ENCODE measurements at regions not wholly inside any gene's neighbourhood (a gene's known extent, or its start where the extent isn't known, plus 50 kb on each side); places are given as distances from the start of the nearest gene placed in this dataset.

DNA sequence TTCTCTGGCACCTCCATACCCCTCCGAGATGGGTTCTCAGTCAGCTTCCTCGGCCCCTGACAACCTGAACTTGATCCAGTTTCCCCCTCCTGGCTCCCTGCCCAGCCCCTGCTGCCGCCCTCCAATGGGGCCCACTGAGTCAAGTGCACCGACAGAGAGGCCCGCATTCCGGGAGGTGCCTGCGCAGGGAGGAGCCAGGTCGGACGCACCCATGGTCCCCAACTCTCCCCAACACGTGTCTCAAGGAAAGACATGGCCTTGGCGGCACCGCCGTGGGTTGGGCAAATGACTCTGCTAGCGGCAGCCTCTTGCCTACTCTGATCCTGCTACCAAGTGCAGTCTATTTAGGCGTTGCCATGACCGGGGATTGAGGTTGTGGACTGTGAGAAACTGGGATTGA lies 275.3 kb downstream of the SNX13 start:
- ChIA-PET CTCF (no interaction called here), RAD21 (ENCODE audit: low non-redundant PET in 1 of 2, low total read pairs in 2 of 2, uncharacterized antibody in 2 of 2, unreplicated experiment in 2 of 2) (no interaction called here), POLR2A (no interaction called here)
- H3K4me1 ChIP-seq (ENCODE audit: control insufficient read depth in 1 of 2, insufficient read depth in 2 of 2, low read length in 2 of 2) = peaks cover 3 to 12% of the 10 kb centered on the region in 2 experiments; a peak in 2 of 4 replicates
- no peaks in the 10 kb centered on the region for H3K79me2 ChIP-seq (ENCODE audit: insufficient read depth, low read length)
- no peak overlapping the region for H3K27ac ChIP-seq (ENCODE audit: low read depth, low read length)
- BruUV-seq (replicated peaks) = no TSS peak
- no peaks in the 10 kb centered on the region for H3K36me3 ChIP-seq (ENCODE audit: control insufficient read depth in 1 of 2, insufficient read depth in 2 of 2, low read length in 2 of 2)
- intact Hi-C loops (cut with micrococcal nuclease) = no loop called here
- no peaks in the 10 kb centered on the region for H3K9me3 ChIP-seq (ENCODE audit: control insufficient read depth in 1 of 2, insufficient read depth in 1 of 2, low read depth in 1 of 2, low read length in 2 of 2)
- no peak overlapping the region for H3K4me3 ChIP-seq (replicated peaks in 1 of 2; ENCODE audit: low read depth in 1 of 2, low read length in 2 of 2)
- H3K9ac ChIP-seq (ENCODE audit: low read length) = no peak overlapping the region
- no peak overlapping the region for H3K4me2 ChIP-seq (ENCODE audit: low read length)
- H4K20me1 ChIP-seq (ENCODE audit: insufficient read depth) = no peaks in the 10 kb centered on the region
- no peak overlapping the region for H2AFZ ChIP-seq (ENCODE audit: low read depth, low read length, poor library complexity, severe bottlenecking)
- ATAC-seq (no peak), DNase-seq (ENCODE audit: low read depth, low spot score) (no peak)
- TF ChIP-seq YY1 (IDR thresholded peaks at IDR 0.05; ENCODE audit: extremely low read depth, insufficient replicate concordance, low read depth, low read length) (no peak), TCF7L2 (IDR thresholded peaks at IDR 0.05; ENCODE audit: borderline replicate concordance, extremely low read depth, insufficient read depth, insufficient read length) (no peak), ZNF274 (IDR thresholded peaks at IDR 0.05; ENCODE audit: low read depth, low read length) (no peak), CBX3 (IDR thresholded peaks at IDR 0.05; ENCODE audit: low read depth) (no peak), RAD21 (IDR thresholded peaks at IDR 0.05; ENCODE audit: low read depth) (no peak), POLR2A (IDR thresholded peaks at IDR 0.05; ENCODE audit: borderline replicate concordance, extremely low read depth, insufficient read depth, insufficient read length) (no peak), JUND (IDR thresholded peaks at IDR 0.05) (no peak)
- TF ChIP-seq, protein P1, sequence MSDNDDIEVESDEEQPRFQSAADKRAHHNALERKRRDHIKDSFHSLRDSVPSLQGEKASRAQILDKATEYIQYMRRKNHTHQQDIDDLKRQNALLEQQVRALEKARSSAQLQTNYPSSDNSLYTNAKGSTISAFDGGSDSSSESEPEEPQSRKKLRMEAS (IDR thresholded peaks at IDR 0.05) = no peak
- TF ChIP-seq, protein P2, sequence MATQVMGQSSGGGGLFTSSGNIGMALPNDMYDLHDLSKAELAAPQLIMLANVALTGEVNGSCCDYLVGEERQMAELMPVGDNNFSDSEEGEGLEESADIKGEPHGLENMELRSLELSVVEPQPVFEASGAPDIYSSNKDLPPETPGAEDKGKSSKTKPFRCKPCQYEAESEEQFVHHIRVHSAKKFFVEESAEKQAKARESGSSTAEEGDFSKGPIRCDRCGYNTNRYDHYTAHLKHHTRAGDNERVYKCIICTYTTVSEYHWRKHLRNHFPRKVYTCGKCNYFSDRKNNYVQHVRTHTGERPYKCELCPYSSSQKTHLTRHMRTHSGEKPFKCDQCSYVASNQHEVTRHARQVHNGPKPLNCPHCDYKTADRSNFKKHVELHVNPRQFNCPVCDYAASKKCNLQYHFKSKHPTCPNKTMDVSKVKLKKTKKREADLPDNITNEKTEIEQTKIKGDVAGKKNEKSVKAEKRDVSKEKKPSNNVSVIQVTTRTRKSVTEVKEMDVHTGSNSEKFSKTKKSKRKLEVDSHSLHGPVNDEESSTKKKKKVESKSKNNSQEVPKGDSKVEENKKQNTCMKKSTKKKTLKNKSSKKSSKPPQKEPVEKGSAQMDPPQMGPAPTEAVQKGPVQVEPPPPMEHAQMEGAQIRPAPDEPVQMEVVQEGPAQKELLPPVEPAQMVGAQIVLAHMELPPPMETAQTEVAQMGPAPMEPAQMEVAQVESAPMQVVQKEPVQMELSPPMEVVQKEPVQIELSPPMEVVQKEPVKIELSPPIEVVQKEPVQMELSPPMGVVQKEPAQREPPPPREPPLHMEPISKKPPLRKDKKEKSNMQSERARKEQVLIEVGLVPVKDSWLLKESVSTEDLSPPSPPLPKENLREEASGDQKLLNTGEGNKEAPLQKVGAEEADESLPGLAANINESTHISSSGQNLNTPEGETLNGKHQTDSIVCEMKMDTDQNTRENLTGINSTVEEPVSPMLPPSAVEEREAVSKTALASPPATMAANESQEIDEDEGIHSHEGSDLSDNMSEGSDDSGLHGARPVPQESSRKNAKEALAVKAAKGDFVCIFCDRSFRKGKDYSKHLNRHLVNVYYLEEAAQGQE (IDR thresholded peaks at IDR 0.05; ENCODE audit: low read depth) = no peak
- H3K9me2 ChIP-seq (ENCODE audit: insufficient read depth) = no peaks in the 10 kb centered on the region
- no peaks in the 10 kb centered on the region for H3K27me3 ChIP-seq (ENCODE audit: insufficient read depth, low read length)
